GM12878 (cell line): ENCODE measurements at regions not wholly inside any gene's neighbourhood (a gene's known extent, or its start where the extent isn't known, plus 50 kb on each side); places are given as distances from the start of the nearest gene placed in this dataset.

Experiments
- ATAC-seq: fragments of 200-7000 bp; cut with Tn5 transposase; 3 replicates; pipeline ENCODE4 v1.9.1; 2020; ENCODE audit warnings: mild to moderate bottlenecking, moderate library complexity
- BruUV-seq: library from RNA; stranded (reverse); fragments of 400-500 nt; replicated peaks from 2 replicates; lab custom pipeline; 2021; lab: Mats Ljungman, UMichigan
- CTCF ChIA-PET: fragments of 300-600 bp; sonication (Branson Sonifier 250); formaldehyde crosslinking; extraction: SDS; loops from one replicate; lab custom pipeline; 2021; ENCODE audit warnings: inconsistent platforms; lab: Yijun Ruan, JAX
- POLR2A ChIA-PET: fragments of 350-600 bp; formaldehyde crosslinking; extraction: SDS; loops from one replicate; lab custom pipeline; 2021; ENCODE audit warnings: inconsistent platforms; lab: Charles Lee
- RAD21 ChIA-PET: fragments of 300-600 bp; sonication (Branson Sonifier 250); formaldehyde crosslinking; loops from one replicate; lab custom pipeline; 2023; ENCODE audit warnings: antibody characterized with exemption; ENCODE audit not compliant: unreplicated experiment; lab: Charles Lee
- SMC1A ChIA-PET: fragments of 300-600 bp; sonication (Branson Sonifier 250); formaldehyde crosslinking; loops from one replicate; lab custom pipeline; 2023; ENCODE audit not compliant: unreplicated experiment, uncharacterized antibody; lab: Charles Lee
- DNase-seq: peaks from one replicate; pipeline ENCODE4 v3.0.0-alpha.2; 2011; ENCODE audit warnings: low read depth, low spot score
- FAIRE-seq: peaks from 3 replicates; lab custom pipeline; 2011; peaks lifted over from hg19 to GRCh38; lab: Jason Lieb, UNC
- H2AFZ ChIP-seq: 2 replicates; pipeline ENCODE4 v1.6.0; 2011; ENCODE audit warnings: low read depth, low read length, control low read depth; ENCODE audit not compliant: control insufficient read depth
- H3K27ac ChIP-seq: 2 replicates; pipeline ENCODE4 v1.5.1; 2011; ENCODE audit warnings: control low read depth; ENCODE audit not compliant: control insufficient read depth, insufficient read depth
- H3K27me3 ChIP-seq, 2 experiments: replicated peaks in 1 of 2; 2 replicates each; pipeline versions ENCODE4 v1.6.0 to v1.6.1; 2011; ENCODE audit warnings: low read length in 1 of 2; ENCODE audit not compliant: control insufficient read depth in 2 of 2, insufficient read depth in 2 of 2
- H3K36me3 ChIP-seq, 2 experiments: 2 replicates each; pipeline ENCODE4 v1.5.1; 2011; ENCODE audit warnings: low read length in 1 of 2; ENCODE audit not compliant: control insufficient read depth in 2 of 2, insufficient read depth in 2 of 2
- H3K4me1 ChIP-seq: 2 replicates; pipeline ENCODE4 v1.6.1; 2011; ENCODE audit warnings: mild to moderate bottlenecking, low read length, moderate library complexity, mixed read lengths; ENCODE audit not compliant: control insufficient read depth, insufficient read depth
- H3K4me2 ChIP-seq: 2 replicates; pipeline ENCODE4 v1.6.0; 2011; ENCODE audit warnings: control low read depth; ENCODE audit not compliant: control insufficient read depth, insufficient read depth
- H3K4me3 ChIP-seq: fragments of 200-600 bp; sonication (generic); 2 replicates; pipeline ENCODE4 v1.5.1; 2016
- H3K79me2 ChIP-seq: 2 replicates; pipeline ENCODE4 v1.6.0; 2011; ENCODE audit warnings: low read length; ENCODE audit not compliant: control insufficient read depth, insufficient read depth
- H3K9ac ChIP-seq: 2 replicates; pipeline ENCODE4 v1.8.0; 2011; ENCODE audit warnings: low read length, control low read depth, mixed read lengths; ENCODE audit not compliant: control insufficient read depth, insufficient read depth
- H3K9me3 ChIP-seq: replicated peaks from 3 replicates; pipeline ENCODE4 v1.5.1; 2011; ENCODE audit warnings: mild to moderate bottlenecking, low read length; ENCODE audit not compliant: control insufficient read depth, insufficient read depth
- H4K20me1 ChIP-seq: 2 replicates; pipeline ENCODE4 v1.6.0; 2011; ENCODE audit not compliant: control insufficient read depth, insufficient read depth
- ATF7 ChIP-seq: fragments of 450-650 bp; IDR thresholded peaks from 2 replicates; pipeline ENCODE4 v1.6.1; 2016; ENCODE audit warnings: low read depth, mild to moderate bottlenecking
- ELK1 ChIP-seq: IDR thresholded peaks from 2 replicates; pipeline ENCODE4 v1.6.1; 2012; ENCODE audit warnings: low read depth, low read length, improper control_type of control experiment
- ESRRA ChIP-seq: IDR thresholded peaks from 2 replicates; pipeline ENCODE4 v1.6.1; 2012; ENCODE audit warnings: mild to moderate bottlenecking, low read length, improper control_type of control experiment
- FOXK2 ChIP-seq: fragments of 450-650 bp; IDR thresholded peaks from 2 replicates; pipeline ENCODE4 v1.6.1; 2017; ENCODE audit warnings: mild to moderate bottlenecking, moderate library complexity
- GABPA ChIP-seq: IDR thresholded peaks from 2 replicates; pipeline ENCODE4 v1.6.1; 2014; ENCODE audit warnings: antibody characterized with exemption, low read depth, mild to moderate bottlenecking, inconsistent platforms
- GATAD2B ChIP-seq: fragments of 450-650 bp; conservative IDR thresholded peaks from 2 replicates; pipeline ENCODE4 v1.6.1; 2017; ENCODE audit warnings: low read depth, mild to moderate bottlenecking, moderate library complexity
- IKZF1 ChIP-seq: fragments of 450-650 bp; conservative IDR thresholded peaks from 2 replicates; pipeline ENCODE4 v1.6.1; 2017; ENCODE audit warnings: antibody characterized with exemption, mild to moderate bottlenecking
- MLLT1 ChIP-seq: fragments of 450-650 bp; IDR thresholded peaks from 2 replicates; pipeline ENCODE4 v1.6.1; 2016; ENCODE audit warnings: mild to moderate bottlenecking
- NR2C1 ChIP-seq: fragments of 450-650 bp; IDR thresholded peaks from 2 replicates; pipeline ENCODE4 v1.6.1; 2017; ENCODE audit warnings: antibody characterized with exemption, mild to moderate bottlenecking, moderate library complexity
- POLR2AphosphoS5 ChIP-seq: IDR thresholded peaks from 2 replicates; pipeline ENCODE4 v1.6.1; 2011; ENCODE audit warnings: mild to moderate bottlenecking, low read length, inconsistent platforms
- RELA ChIP-seq: fragments of 450-650 bp; IDR thresholded peaks from 2 replicates; pipeline ENCODE4 v1.8.0; 2014; ENCODE audit warnings: borderline replicate concordance; ENCODE audit not compliant: partially characterized antibody
- RUNX3 ChIP-seq: IDR thresholded peaks from 2 replicates; pipeline ENCODE4 v1.6.1; 2012; ENCODE audit warnings: low read length, inconsistent platforms
- SMAD5 ChIP-seq: IDR thresholded peaks from 2 replicates; pipeline ENCODE4 v1.6.1; 2016; ENCODE audit warnings: antibody characterized with exemption, low read depth
- SRF ChIP-seq, 2 experiments: IDR thresholded peaks; 2 replicates each; pipeline ENCODE4 v1.6.1; 2011; ENCODE audit warnings: low read depth in 2 of 2, low read length in 2 of 2, mild to moderate bottlenecking in 1 of 2, moderate library complexity in 1 of 2
- TAF1 ChIP-seq: IDR thresholded peaks from 2 replicates; pipeline ENCODE4 v1.6.1; 2011; ENCODE audit warnings: mild to moderate bottlenecking, low read depth, low read length, borderline replicate concordance
- TCF7 ChIP-seq: IDR thresholded peaks from 2 replicates; pipeline ENCODE4 v1.6.1; 2014; ENCODE audit warnings: antibody characterized with exemption, borderline replicate concordance
- in situ Hi-C: fragments of 300-500 bp; cut with MboI; formaldehyde crosslinking; loops from 9 replicates; pipeline ENCODE4 v1.14.3; 2018; ENCODE audit warnings: mixed read lengths
- intact Hi-C: fragments of 100-400 bp; cut with micrococcal nuclease; formaldehyde crosslinking; loops from one replicate; pipeline ENCODE4 v1.14.2; 2022; ENCODE audit not compliant: unreplicated experiment

- Histone ChIP-seq H3K27ac (no peak overlapping the region), H3K79me2 (no peaks in the 10 kb centered on the region), H3K9ac (no peak overlapping the region), H3K27me3 (no peaks in the 10 kb centered on the region), H3K4me1 (no peaks in the 10 kb centered on the region), H2AFZ (no peak overlapping the region), H3K36me3 (no peaks in the 10 kb centered on the region), H4K20me1 (no peaks in the 10 kb centered on the region), H3K4me3 (no peak overlapping the region), H3K9me3 (no peaks in the 10 kb centered on the region), H3K4me2 (no peak overlapping the region)
- ChIA-PET POLR2A (no interaction called here), CTCF (no interaction called here), RAD21 (no interaction called here), SMC1A (no interaction called here)
- BruUV-seq: no TSS peak
- FAIRE-seq: no peak
- no peak for ATAC-seq
- in situ Hi-C loops (no loop called here), intact Hi-C loops (no loop called here)
- DNase-seq: no peak
- TF ChIP-seq NR2C1: no peak
- no peak for TF ChIP-seq POLR2AphosphoS5
- no peak for TF ChIP-seq MLLT1
- TF ChIP-seq FOXK2: no peak
- TF ChIP-seq TCF7: no peak
- no peak for TF ChIP-seq SRF (IDR thresholded peaks at IDR 0.05; ENCODE audit: low read depth in 2 of 2, low read length in 2 of 2)
- TF ChIP-seq ESRRA: no peak
- no peak for TF ChIP-seq TAF1
- TF ChIP-seq IKZF1: no peak
- no peak for TF ChIP-seq SMAD5
- TF ChIP-seq GATAD2B: no peak
- TF ChIP-seq RELA: no peak
- no peak for TF ChIP-seq GABPA
- TF ChIP-seq RUNX3: no peak
- no peak for TF ChIP-seq ELK1
- TF ChIP-seq ATF7: no peak
Observed at GRCh38 chrX:87788976-87789375, 271.4 kb downstream of the KLHL4 start.
